Testis (tissue), 2 donors: ENCODE measurements at regions not wholly inside any gene's neighbourhood (a gene's known extent, or its start where the extent isn't known, plus 50 kb on each side); places are given as distances from the start of the nearest gene placed in this dataset.

ENCODE experiments used
- CTCF ChIP-seq, 3 experiments: fragments of 450-650 bp in 2 of 3; fragments of 200-600 bp in 1 of 3; sonication (generic) in 1 of 3; IDR thresholded peaks; one replicate each; pipeline ENCODE4 v1.5.1; 2016 to 2019; ENCODE audit warnings: antibody characterized with exemption in 3 of 3, mild to moderate bottlenecking in 2 of 3, moderate library complexity in 1 of 3
- POLR2A ChIP-seq: fragments of 450-650 bp; IDR thresholded peaks from one replicate; pipeline ENCODE4 v1.6.1; 2017; ENCODE audit warnings: antibody characterized with exemption, mild to moderate bottlenecking, moderate library complexity

- TF ChIP-seq CTCF (IDR thresholded peaks at IDR 0.05) (no peak), POLR2A (no peak)
Measured at GRCh38 chr15:69806287-69806915, 291.3 kb downstream of the TLE3 start.
